ENCODE measurements at regions not wholly inside any gene's neighbourhood (a gene's known extent, or its start where the extent isn't known, plus 50 kb on each side); places are given as distances from the start of the nearest gene placed in this dataset.
"Not testable (repeated sequence)": the region's sequence is repeated elsewhere in the genome, so short reads cannot be mapped to it uniquely, and the experiment has no call there.

GRCh38 chr2:150266931-150267330, 220.5 kb downstream of the RND3 start:
- no peak for DNase-seq (ENCODE audit: low spot score)

GRCh38 chr2:150264442-150264841, 223.0 kb downstream of the RND3 start:
- DNase-seq (ENCODE audit: low spot score), result no peak

- no peak for DNase-seq (ENCODE audit: low spot score)
Measured at GRCh38 chr2:150261691-150262090, 225.8 kb downstream of the RND3 start.

- no peak for DNase-seq (ENCODE audit: low spot score)
Measured at GRCh38 chr2:150260636-150261035, 226.8 kb downstream of the RND3 start.

- no peak for DNase-seq (ENCODE audit: low spot score)
Measured at GRCh38 chr2:150259746-150260145, 227.7 kb downstream of the RND3 start.

GRCh38 chr2:150258781-150259307, 228.6 kb downstream of the RND3 start:
- DNase-seq (ENCODE audit: low spot score), result no peak

GRCh38 chr2:150256736-150257135, 230.7 kb downstream of the RND3 start:
- DNase-seq (ENCODE audit: low spot score), result no peak

- DNase-seq (ENCODE audit: low spot score), result no peak
Measured at GRCh38 chr2:150255528-150255927, 231.9 kb downstream of the RND3 start.

GRCh38 chr2:150249735-150250134, 237.7 kb downstream of the RND3 start:
- DNase-seq (ENCODE audit: low spot score), result not testable (repeated sequence)

GRCh38 chr2:150247481-150247880, 240.0 kb downstream of the RND3 start:
- no peak for DNase-seq (ENCODE audit: low spot score)

GRCh38 chr2:150234787-150235446, 252.6 kb downstream of the RND3 start:
- no peak for DNase-seq (ENCODE audit: low spot score)

GRCh38 chr2:150232871-150233270, 254.6 kb downstream of the RND3 start:
- DNase-seq (ENCODE audit: low spot score), result no peak

- no peak for DNase-seq (ENCODE audit: low spot score)
Measured at GRCh38 chr2:150232321-150232720, 255.1 kb downstream of the RND3 start.

- no peak for DNase-seq (ENCODE audit: low spot score)
Measured at GRCh38 chr2:150230616-150231015, 256.9 kb downstream of the RND3 start.

GRCh38 chr2:150230004-150230403, 257.5 kb downstream of the RND3 start:
- no peak for DNase-seq (ENCODE audit: low spot score)

- DNase-seq (ENCODE audit: low spot score), result no peak
Measured at GRCh38 chr2:150228936-150229335, 258.5 kb downstream of the RND3 start.

- DNase-seq (ENCODE audit: low spot score), result no peak
Measured at GRCh38 chr2:150225030-150225429, 262.4 kb downstream of the RND3 start.

- DNase-seq (ENCODE audit: low spot score), result no peak
Measured at GRCh38 chr2:150224321-150224720, 263.1 kb downstream of the RND3 start.

- no peak for DNase-seq (ENCODE audit: low spot score)
Measured at GRCh38 chr2:150222942-150223341, 264.5 kb downstream of the RND3 start.

- DNase-seq (ENCODE audit: low spot score), result no peak
Measured at GRCh38 chr2:150222379-150222778, 265.1 kb downstream of the RND3 start.

GRCh38 chr2:150219861-150220260, 267.6 kb downstream of the RND3 start:
- DNase-seq (ENCODE audit: low spot score), result no peak

GRCh38 chr2:150215041-150215440, 272.4 kb downstream of the RND3 start:
- no peak for DNase-seq (ENCODE audit: low spot score)

GRCh38 chr2:150214626-150215025, 272.8 kb downstream of the RND3 start:
- DNase-seq (ENCODE audit: low spot score), result no peak

- DNase-seq (ENCODE audit: low spot score), result no peak
Measured at GRCh38 chr2:150212722-150213171, 274.7 kb downstream of the RND3 start.
